ENCODE measurements at regions not wholly inside any gene's neighbourhood (a gene's known extent, or its start where the extent isn't known, plus 50 kb on each side); places are given as distances from the start of the nearest gene placed in this dataset.

- Histone ChIP-seq H3K4me3 (no peak overlapping the region), H3K27ac (no peak overlapping the region), H3K4me1 (peaks cover 2 to 9% of the 10 kb centered on the region in 2 donors), H3K9me3 (no peaks in the 10 kb centered on the region), H3K36me3 (no peaks in the 10 kb centered on the region), H3K27me3 (no peaks in the 10 kb centered on the region)
- ATAC-seq (no peak), DNase-seq (no peak)
- no peak for TF ChIP-seq CTCF (IDR thresholded peaks at IDR 0.05 in 4 of 5, conservative IDR thresholded peaks at IDR 0.05 in 1 of 5)
- TF ChIP-seq POLR2A (IDR thresholded peaks at IDR 0.05) = no peak
- intact Hi-C loops (cut with DNase I; ENCODE audit: low total_unique reads) (no loop called here), in situ Hi-C loops (cut with MboI; ENCODE audit: low sequenced_read_pairs in 4 of 4) (no loop called here)
Measured at GRCh38 chr18:7466190-7466589, 100.9 kb upstream of the PTPRM start.

- H3K9me3 ChIP-seq = no peaks in the 10 kb centered on the region
- no peaks in the 10 kb centered on the region for H3K27me3 ChIP-seq
- no peak for TF ChIP-seq CTCF (IDR thresholded peaks at IDR 0.05 in 4 of 5, conservative IDR thresholded peaks at IDR 0.05 in 1 of 5)
- TF ChIP-seq POLR2A (IDR thresholded peaks at IDR 0.05) = no peak
- peaks cover 2 to 9% of the 10 kb centered on the region in 2 donors for H3K4me1 ChIP-seq
- intact Hi-C loops (cut with DNase I; ENCODE audit: low total_unique reads) (no loop called here), in situ Hi-C loops (cut with MboI; ENCODE audit: low sequenced_read_pairs in 4 of 4) (no loop called here)
- ATAC-seq = no peak
- H3K4me3 ChIP-seq = no peak overlapping the region
- H3K27ac ChIP-seq = no peak overlapping the region
- DNase-seq = no peak
- H3K36me3 ChIP-seq = no peaks in the 10 kb centered on the region
Measured at GRCh38 chr18:7467708-7468466, 99.2 kb upstream of the PTPRM start.

- H3K27me3 ChIP-seq = no peaks in the 10 kb centered on the region
- intact Hi-C loops (cut with DNase I; ENCODE audit: low total_unique reads) = no loop called here
- DNase-seq (no peak), ATAC-seq (peak in 1 of 2 donors; percentile 68)
- no peak for TF ChIP-seq CTCF (IDR thresholded peaks at IDR 0.05 in 4 of 5, conservative IDR thresholded peaks at IDR 0.05 in 1 of 5)
- no peak for TF ChIP-seq POLR2A (IDR thresholded peaks at IDR 0.05)
- in situ Hi-C loops (cut with MboI; ENCODE audit: low sequenced_read_pairs in 4 of 4) = no loop called here
- H3K27ac ChIP-seq = peak overlapping the region in 1 of 4 donors; percentile 31
- H3K9me3 ChIP-seq = no peaks in the 10 kb centered on the region
- H3K4me3 ChIP-seq = no peak overlapping the region
- H3K4me1 ChIP-seq = peaks cover 0 to 2% of the 10 kb centered on the region in 2 donors
- no peaks in the 10 kb centered on the region for H3K36me3 ChIP-seq
Measured at GRCh38 chr18:7470101-7470500, 97.0 kb upstream of the PTPRM start.

GRCh38 chr18:7470503-7470902, 96.6 kb upstream of the PTPRM start:
- Histone ChIP-seq H3K27ac (peak overlapping the region in 1 of 4 donors; percentile 31), H3K4me3 (no peak overlapping the region), H3K9me3 (no peaks in the 10 kb centered on the region), H3K4me1 (peaks cover 0 to 2% of the 10 kb centered on the region in 2 donors), H3K27me3 (no peaks in the 10 kb centered on the region), H3K36me3 (no peaks in the 10 kb centered on the region)
- intact Hi-C loops (cut with DNase I; ENCODE audit: low total_unique reads) = no loop called here
- in situ Hi-C loops (cut with MboI; ENCODE audit: low sequenced_read_pairs in 4 of 4) = no loop called here
- no peak for TF ChIP-seq POLR2A (IDR thresholded peaks at IDR 0.05)
- no peak for TF ChIP-seq CTCF (IDR thresholded peaks at IDR 0.05 in 4 of 5, conservative IDR thresholded peaks at IDR 0.05 in 1 of 5)
- ATAC-seq (peak in 1 of 2 donors; percentile 82), DNase-seq (no peak)
